ENCODE measurements at regions not wholly inside any gene's neighbourhood (a gene's known extent, or its start where the extent isn't known, plus 50 kb on each side); places are given as distances from the start of the nearest gene placed in this dataset.

GRCh38 chr4:36677112-36677511, 395.7 kb downstream of the DTHD1 start:
- H3K9me3 ChIP-seq = no peaks in the 10 kb centered on the region
- no peak overlapping the region for H3K27ac ChIP-seq
- H3K4me1 ChIP-seq = no peaks in the 10 kb centered on the region
- intact Hi-C loops (cut with DNase I) = no loop called here
- TF ChIP-seq POLR2AphosphoS5 (IDR thresholded peaks at IDR 0.05; ENCODE audit: insufficient read depth in 1 of 2, low read depth in 1 of 2) (no peak), CTCF (IDR thresholded peaks at IDR 0.05) (no peak), POLR2A (IDR thresholded peaks at IDR 0.05) (no peak)
- no peaks in the 10 kb centered on the region for H3K36me3 ChIP-seq
- no peak overlapping the region for H3K4me3 ChIP-seq
- H3K27me3 ChIP-seq = no peaks in the 10 kb centered on the region
- no peak for DNase-seq (ENCODE audit: extremely low spot score in 2 of 2)

GRCh38 chr4:36677874-36678273, 396.5 kb downstream of the DTHD1 start:
- no peak overlapping the region for H3K27ac ChIP-seq
- H3K4me3 ChIP-seq = no peak overlapping the region
- no peaks in the 10 kb centered on the region for H3K36me3 ChIP-seq
- DNase-seq (ENCODE audit: extremely low spot score in 2 of 2) = no peak
- no peaks in the 10 kb centered on the region for H3K9me3 ChIP-seq
- intact Hi-C loops (cut with DNase I) = no loop called here
- TF ChIP-seq POLR2AphosphoS5 (IDR thresholded peaks at IDR 0.05; ENCODE audit: insufficient read depth in 1 of 2, low read depth in 1 of 2) (no peak), CTCF (IDR thresholded peaks at IDR 0.05) (no peak), POLR2A (IDR thresholded peaks at IDR 0.05) (no peak)
- H3K4me1 ChIP-seq = no peaks in the 10 kb centered on the region
- no peaks in the 10 kb centered on the region for H3K27me3 ChIP-seq

- no peaks in the 10 kb centered on the region for H3K4me1 ChIP-seq
- no peaks in the 10 kb centered on the region for H3K9me3 ChIP-seq
- H3K27ac ChIP-seq = no peak overlapping the region
- H3K4me3 ChIP-seq = no peak overlapping the region
- intact Hi-C loops (cut with DNase I) = no loop called here
- no peaks in the 10 kb centered on the region for H3K36me3 ChIP-seq
- TF ChIP-seq CTCF (IDR thresholded peaks at IDR 0.05) (no peak), POLR2A (IDR thresholded peaks at IDR 0.05) (no peak), POLR2AphosphoS5 (IDR thresholded peaks at IDR 0.05; ENCODE audit: insufficient read depth in 1 of 2, low read depth in 1 of 2) (no peak)
- no peaks in the 10 kb centered on the region for H3K27me3 ChIP-seq
- DNase-seq (ENCODE audit: extremely low spot score in 2 of 2) = no peak
These were observed 406.3 kb downstream of the DTHD1 start for GRCh38 chr4:36687681-36688080.

GRCh38 chr4:36692586-36692985, 411.2 kb downstream of the DTHD1 start:
- Histone ChIP-seq H3K4me1 (no peaks in the 10 kb centered on the region), H3K27ac (no peak overlapping the region), H3K4me3 (no peak overlapping the region), H3K27me3 (no peaks in the 10 kb centered on the region), H3K9me3 (no peaks in the 10 kb centered on the region), H3K36me3 (no peaks in the 10 kb centered on the region)
- no peak for TF ChIP-seq POLR2AphosphoS5 (IDR thresholded peaks at IDR 0.05; ENCODE audit: insufficient read depth in 1 of 2, low read depth in 1 of 2)
- no peak for TF ChIP-seq CTCF (IDR thresholded peaks at IDR 0.05)
- TF ChIP-seq POLR2A (IDR thresholded peaks at IDR 0.05) = no peak
- intact Hi-C loops (cut with DNase I) = no loop called here
- no peak for DNase-seq (ENCODE audit: extremely low spot score in 2 of 2)

GRCh38 chr4:36702245-36702644, 420.8 kb downstream of the DTHD1 start:
- Histone ChIP-seq H3K4me1 (no peaks in the 10 kb centered on the region), H3K36me3 (no peaks in the 10 kb centered on the region), H3K9me3 (no peaks in the 10 kb centered on the region), H3K4me3 (no peak overlapping the region), H3K27me3 (no peaks in the 10 kb centered on the region), H3K27ac (no peak overlapping the region)
- no peak for DNase-seq (ENCODE audit: extremely low spot score in 2 of 2)
- TF ChIP-seq POLR2AphosphoS5 (IDR thresholded peaks at IDR 0.05; ENCODE audit: insufficient read depth in 1 of 2, low read depth in 1 of 2) (no peak), POLR2A (IDR thresholded peaks at IDR 0.05) (no peak), CTCF (IDR thresholded peaks at IDR 0.05) (no peak)
- intact Hi-C loops (cut with DNase I) = no loop called here
